Transverse colon (tissue), 4 donors: ENCODE measurements at regions not wholly inside any gene's neighbourhood (a gene's known extent, or its start where the extent isn't known, plus 50 kb on each side); places are given as distances from the start of the nearest gene placed in this dataset.

Experiments used
- DNase-seq: peaks from one replicate; pipeline ENCODE4 v3.0.0-alpha.2; 2019
- H3K27ac ChIP-seq, 4 donors: fragments of 200-600 bp; sonication (generic); 2 replicates each; pipeline ENCODE4 v1.5.1; 2016 to 2018; ENCODE audit warnings: inconsistent platforms in 4 of 4
- H3K27me3 ChIP-seq: fragments of 200-600 bp; sonication (generic); 2 replicates; pipeline ENCODE4 v1.5.1; 2017; ENCODE audit warnings: inconsistent platforms
- H3K36me3 ChIP-seq, 4 donors: fragments of 200-600 bp; sonication (generic); 2 replicates each; pipeline ENCODE4 v1.5.1; 2017 to 2019; ENCODE audit warnings: inconsistent platforms in 4 of 4
- H3K4me1 ChIP-seq, 4 donors: fragments of 200-600 bp; sonication (generic); 2 replicates each; pipeline ENCODE4 v1.5.1; 2017 to 2020; ENCODE audit warnings: inconsistent platforms in 4 of 4
- H3K4me3 ChIP-seq, 4 donors: fragments of 200-600 bp; sonication (generic); 1 replicate in 1 of 4; 2 replicates in 3 of 4; pipeline versions ENCODE4 v1.5.1 to v1.6.1; 2017 to 2019; ENCODE audit warnings: inconsistent platforms in 4 of 4
- H3K9me3 ChIP-seq, 2 donors: fragments of 200-600 bp; sonication (generic); 2 replicates each; pipeline ENCODE4 v1.5.1; 2017 to 2019; ENCODE audit warnings: inconsistent platforms in 2 of 2
- EP300 ChIP-seq: sonication (generic); formaldehyde crosslinking; IDR thresholded peaks from one replicate; pipeline ENCODE4 v1.6.1; 2017; ENCODE audit warnings: antibody characterized with exemption, low read depth
- POLR2A ChIP-seq: fragments of 450-650 bp; IDR thresholded peaks from one replicate; pipeline ENCODE4 v1.6.1; 2016; ENCODE audit warnings: antibody characterized with exemption, mild to moderate bottlenecking, moderate library complexity
- POLR2AphosphoS5 ChIP-seq, 3 donors: sonication (generic); formaldehyde crosslinking; IDR thresholded peaks; one replicate each; pipeline ENCODE4 v1.6.1; 2016; ENCODE audit warnings: antibody characterized with exemption in 3 of 3
- WGBS, 2 donors: methylation state at CpG; one replicate each; pipeline ENCODE4 v1.1.5; 2018; ENCODE audit warnings: low coverage in 1 of 2; 5-methylcytosine and 5-hydroxymethylcytosine counted together
- in situ Hi-C, 4 donors: fragments of 200-750 bp; cut with MboI; loops; one replicate each; pipeline versions ENCODE4 v1.15.0 to v1.15.1; 2017; ENCODE audit warnings: low sequenced_read_pairs in 3 of 4, low pct_ligation_motif_present in 1 of 4, low pct_unique_long_range_greater_than_20kb in 1 of 4
- intact Hi-C: fragments of 100-400 bp; cut with DNase I; formaldehyde crosslinking; loops from one replicate; pipeline ENCODE4 v1.15.1; 2023; ENCODE audit warnings: low total_unique reads
- TF ChIP-seq, protein P1 (sequence below), 5 experiments: fragments of 200-600 bp in 3 of 5; fragments of 450-650 bp in 2 of 5; sonication (generic) in 3 of 5; IDR thresholded peaks; 1 replicate in 2 of 5; 2 replicates in 3 of 5; pipeline ENCODE4 v1.5.1; 2016 to 2017; ENCODE audit warnings: antibody characterized with exemption in 5 of 5, inconsistent platforms in 3 of 5, mild to moderate bottlenecking in 2 of 5, moderate library complexity in 1 of 5

DNA sequence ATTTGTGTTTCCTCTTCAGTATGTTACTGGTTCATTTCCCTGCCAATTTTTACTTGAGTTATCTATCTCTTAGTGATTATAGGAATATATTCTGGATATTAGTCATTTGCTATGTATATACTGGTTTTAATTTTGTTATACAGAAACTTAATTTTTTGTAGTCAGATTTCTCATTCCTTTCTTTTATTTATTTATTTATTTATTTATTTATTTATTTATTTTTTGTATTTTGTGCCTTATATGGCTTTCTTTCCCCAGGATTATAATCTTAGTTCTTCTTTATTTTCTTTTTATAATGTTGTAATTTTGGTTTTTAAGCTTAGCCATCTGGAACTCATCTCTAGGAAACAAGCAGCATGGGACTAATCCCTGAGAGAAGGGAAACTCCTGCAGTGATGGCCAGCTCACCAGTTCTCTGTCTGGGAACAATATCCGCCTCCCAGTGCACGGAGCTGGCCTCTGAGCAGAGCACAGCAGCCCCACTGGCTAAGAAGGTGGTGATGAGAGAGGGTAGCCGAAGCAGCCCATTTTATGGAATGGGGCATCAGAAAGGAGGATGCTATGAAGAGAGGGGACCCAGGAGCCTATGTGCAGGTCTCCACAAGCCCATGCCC is 54.5 kb upstream of the ADORA2B start:
- H3K4me3 ChIP-seq, result no peak overlapping the region
- no peaks in the 10 kb centered on the region for H3K9me3 ChIP-seq
- H3K27ac ChIP-seq, result no peak overlapping the region
- no peaks in the 10 kb centered on the region for H3K27me3 ChIP-seq
- 81 to 83% methylated on average over 2 to 3 of the region's 3 CpGs for WGBS, 2 donors
- peaks cover 0 to 14% (median 12%) of the 10 kb centered on the region in 4 donors for H3K4me1 ChIP-seq
- DNase-seq, result no peak
- intact Hi-C loops (no loop called here), in situ Hi-C loops (no loop called here)
- no peaks in the 10 kb centered on the region for H3K36me3 ChIP-seq
- TF ChIP-seq EP300 (no peak), POLR2A (no peak)

GRCh38 chr17:15891318-15891717 is 53.6 kb upstream of the ADORA2B start:
- Histone ChIP-seq H3K4me3 (no peak overlapping the region), H3K27me3 (no peaks in the 10 kb centered on the region), H3K27ac (no peak overlapping the region), H3K36me3 (no peaks in the 10 kb centered on the region), H3K9me3 (no peaks in the 10 kb centered on the region), H3K4me1 (peaks cover 0 to 14% (median 12%) of the 10 kb centered on the region in 4 donors)
- no peak for DNase-seq
- intact Hi-C loops, result no loop called here
- 81 to 92% methylated on average over 2 to 3 of the region's 3 CpGs for WGBS, 2 donors
- TF ChIP-seq, protein P1, sequence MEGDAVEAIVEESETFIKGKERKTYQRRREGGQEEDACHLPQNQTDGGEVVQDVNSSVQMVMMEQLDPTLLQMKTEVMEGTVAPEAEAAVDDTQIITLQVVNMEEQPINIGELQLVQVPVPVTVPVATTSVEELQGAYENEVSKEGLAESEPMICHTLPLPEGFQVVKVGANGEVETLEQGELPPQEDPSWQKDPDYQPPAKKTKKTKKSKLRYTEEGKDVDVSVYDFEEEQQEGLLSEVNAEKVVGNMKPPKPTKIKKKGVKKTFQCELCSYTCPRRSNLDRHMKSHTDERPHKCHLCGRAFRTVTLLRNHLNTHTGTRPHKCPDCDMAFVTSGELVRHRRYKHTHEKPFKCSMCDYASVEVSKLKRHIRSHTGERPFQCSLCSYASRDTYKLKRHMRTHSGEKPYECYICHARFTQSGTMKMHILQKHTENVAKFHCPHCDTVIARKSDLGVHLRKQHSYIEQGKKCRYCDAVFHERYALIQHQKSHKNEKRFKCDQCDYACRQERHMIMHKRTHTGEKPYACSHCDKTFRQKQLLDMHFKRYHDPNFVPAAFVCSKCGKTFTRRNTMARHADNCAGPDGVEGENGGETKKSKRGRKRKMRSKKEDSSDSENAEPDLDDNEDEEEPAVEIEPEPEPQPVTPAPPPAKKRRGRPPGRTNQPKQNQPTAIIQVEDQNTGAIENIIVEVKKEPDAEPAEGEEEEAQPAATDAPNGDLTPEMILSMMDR (IDR thresholded peaks at IDR 0.05), result no peak
- no peak for TF ChIP-seq POLR2AphosphoS5 (IDR thresholded peaks at IDR 0.05)
- TF ChIP-seq EP300, result no peak
- no peak for TF ChIP-seq POLR2A
- in situ Hi-C loops, result no loop called here

- TF ChIP-seq, protein P1 (IDR thresholded peaks at IDR 0.05), result no peak
- TF ChIP-seq EP300, result no peak
- no peak for TF ChIP-seq POLR2A
- no peak for TF ChIP-seq POLR2AphosphoS5 (IDR thresholded peaks at IDR 0.05)
- no peaks in the 10 kb centered on the region for H3K27me3 ChIP-seq
- in situ Hi-C loops, result no loop called here
- WGBS, 2 donors, result 85 to 91% methylated on average over 4 to 10 of the region's 10 CpGs
- H3K36me3 ChIP-seq, result no peaks in the 10 kb centered on the region
- H3K9me3 ChIP-seq, result no peaks in the 10 kb centered on the region
- H3K4me1 ChIP-seq, result peaks cover 0 to 14% (median 12%) of the 10 kb centered on the region in 4 donors
- no peak overlapping the region for H3K4me3 ChIP-seq
- intact Hi-C loops, result no loop called here
- H3K27ac ChIP-seq, result no peak overlapping the region
- no peak for DNase-seq
Observed at GRCh38 chr17:15892244-15892643, 52.7 kb upstream of the ADORA2B start.

DNA sequence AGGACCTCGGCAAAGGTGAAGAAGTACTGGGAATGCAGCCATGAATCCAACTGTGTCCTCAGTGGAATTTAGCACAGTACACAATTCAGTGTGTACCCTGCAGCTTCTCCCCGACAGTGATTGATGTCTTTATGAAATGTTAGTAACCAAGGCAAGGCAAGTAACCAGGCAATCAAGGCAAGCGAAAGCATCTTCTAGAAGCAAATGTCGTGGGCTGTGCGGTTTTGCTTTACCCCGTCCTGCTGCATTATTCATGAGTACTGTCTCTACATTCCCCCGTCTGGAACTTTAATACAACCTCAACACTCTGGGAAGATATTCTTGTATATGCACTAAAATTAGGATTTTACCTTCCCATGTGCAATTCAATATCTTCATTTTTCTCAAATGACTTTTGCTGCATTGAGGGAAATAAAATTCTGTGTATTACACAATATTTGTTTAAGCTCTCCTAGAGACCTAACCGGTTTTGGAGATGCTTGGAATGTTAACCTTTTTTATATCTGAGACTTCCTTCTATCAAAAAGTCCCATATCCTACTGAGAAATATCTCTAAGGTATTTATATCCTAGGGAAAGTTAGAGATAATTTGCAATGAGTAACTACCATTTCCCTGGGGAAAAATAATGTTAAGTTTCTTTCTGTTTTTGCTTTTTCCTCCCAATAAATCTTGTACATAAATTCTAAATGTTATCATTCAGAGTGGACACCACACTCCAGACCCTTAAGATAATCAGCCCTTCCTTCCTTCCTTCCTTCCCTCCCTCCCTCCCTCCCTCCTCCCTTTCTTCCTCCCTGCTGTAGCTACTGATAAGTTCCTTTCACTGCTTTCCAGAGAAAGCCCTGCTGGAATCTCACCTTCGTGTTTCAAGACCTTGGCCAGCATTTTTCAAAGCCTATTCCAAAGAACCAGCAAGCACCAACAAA is 51.9 kb upstream of the ADORA2B start:
- 27 to 64% methylated on average over 8 to 9 of the region's 9 CpGs for WGBS, 2 donors

More for the DNA sequence above, 51.9 kb upstream of the ADORA2B start:
- Histone ChIP-seq H3K4me1 (peaks cover 0 to 14% (median 12%) of the 10 kb centered on the region in 4 donors), H3K9me3 (no peaks in the 10 kb centered on the region), H3K27me3 (no peaks in the 10 kb centered on the region), H3K27ac (no peak overlapping the region), H3K36me3 (no peaks in the 10 kb centered on the region), H3K4me3 (no peak overlapping the region)
- in situ Hi-C loops, result no loop called here
- TF ChIP-seq EP300 (no peak), POLR2A (no peak), POLR2AphosphoS5 (IDR thresholded peaks at IDR 0.05) (no peak)
- TF ChIP-seq, protein P1 (IDR thresholded peaks at IDR 0.05), result no peak
- DNase-seq, result no peak
- intact Hi-C loops, result no loop called here
